Smooth muscle cell (in vitro differentiated cells): ENCODE measurements at regions not wholly inside any gene's neighbourhood (a gene's known extent, or its start where the extent isn't known, plus 50 kb on each side); places are given as distances from the start of the nearest gene placed in this dataset.

Source experiments
- DNase-seq: peaks from one replicate; lab custom pipeline; 2025; ENCODE audit not compliant: unreplicated experiment; lab: John Stamatoyannopoulos, UW
- H2AFZ ChIP-seq: fragments of 200-600 bp; sonication (generic); 2 replicates; pipeline ENCODE4 v1.6.0; 2016; ENCODE audit warnings: antibody characterized with exemption, low read depth, mild to moderate bottlenecking
- H3F3A ChIP-seq: fragments of 200-600 bp; sonication (generic); 2 replicates; pipeline ENCODE4 v1.6.0; 2017; ENCODE audit warnings: antibody characterized with exemption, low read depth
- H3K27ac ChIP-seq: fragments of 200-600 bp; sonication (generic); 2 replicates; pipeline ENCODE4 v1.5.1; 2016; ENCODE audit warnings: low read depth, mild to moderate bottlenecking
- H3K27me3 ChIP-seq: fragments of 200-600 bp; sonication (generic); 2 replicates; pipeline ENCODE4 v1.6.1; 2016; ENCODE audit warnings: low read depth, mild to moderate bottlenecking
- H3K36me3 ChIP-seq: fragments of 200-600 bp; sonication (generic); 2 replicates; pipeline ENCODE4 v1.5.1; 2016; ENCODE audit warnings: low read depth
- H3K4me1 ChIP-seq: fragments of 200-600 bp; sonication (generic); 2 replicates; pipeline ENCODE4 v1.5.1; 2016; ENCODE audit warnings: low read depth
- H3K4me2 ChIP-seq: fragments of 200-600 bp; sonication (generic); 2 replicates; pipeline ENCODE4 v1.6.0; 2016; ENCODE audit warnings: mild to moderate bottlenecking
- H3K4me3 ChIP-seq: fragments of 200-600 bp; sonication (generic); 2 replicates; pipeline ENCODE4 v1.5.1; 2016; ENCODE audit warnings: mild to moderate bottlenecking
- H3K79me2 ChIP-seq: fragments of 200-600 bp; sonication (generic); 2 replicates; pipeline ENCODE4 v1.6.0; 2016; ENCODE audit warnings: low read depth, mild to moderate bottlenecking
- H3K9ac ChIP-seq: fragments of 200-600 bp; sonication (generic); 2 replicates; pipeline ENCODE4 v1.6.0; 2016; ENCODE audit warnings: low read depth
- H3K9me3 ChIP-seq: fragments of 200-600 bp; sonication (generic); replicated peaks from 2 replicates; pipeline ENCODE4 v1.5.1; 2016; ENCODE audit warnings: low read depth
- H4K20me1 ChIP-seq: fragments of 200-600 bp; sonication (generic); 2 replicates; pipeline ENCODE4 v1.6.0; 2016; ENCODE audit warnings: low read depth
- WGBS: methylation state at CpG from one replicate; pipeline ENCODE4 v1.1.7; 2016; ENCODE audit warnings: low lambda C conversion rate; 5-methylcytosine and 5-hydroxymethylcytosine counted together
- TF ChIP-seq, protein P1 (sequence below): fragments of 200-600 bp; sonication (generic); IDR thresholded peaks from 2 replicates; pipeline ENCODE4 v1.5.1; 2017; ENCODE audit warnings: borderline replicate concordance, mild to moderate bottlenecking, antibody characterized with exemption; ENCODE audit not compliant: insufficient read depth, poor library complexity, severe bottlenecking

DNA sequence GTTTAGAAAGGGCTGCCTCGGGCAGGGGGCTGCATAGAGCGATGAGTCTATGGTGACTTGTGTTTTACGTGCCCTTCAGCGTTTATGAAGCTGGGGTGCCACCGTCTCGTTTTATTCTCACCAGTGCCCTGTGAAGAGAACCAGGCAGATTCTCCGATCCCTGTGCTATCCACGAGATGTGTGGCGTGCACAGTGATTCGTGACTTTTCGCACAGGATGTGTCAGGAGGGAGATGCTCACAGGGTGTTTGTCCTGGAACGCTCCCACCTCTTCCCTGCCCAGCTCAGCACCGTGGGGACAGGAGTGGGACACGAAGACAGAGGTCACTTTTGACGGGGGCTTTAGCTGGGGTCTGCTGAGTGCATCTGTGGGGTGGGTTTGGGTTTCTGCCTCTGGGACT, 54.9 kb upstream of the AJAP1 start:
- Histone ChIP-seq H3K9ac (no peak overlapping the region), H3K27me3 (no peaks in the 10 kb centered on the region), H3K4me1 (no peaks in the 10 kb centered on the region), H3K4me2 (no peak overlapping the region), H3K27ac (no peak overlapping the region), H2AFZ (no peak overlapping the region), H4K20me1 (no peaks in the 10 kb centered on the region), H3K36me3 (no peaks in the 10 kb centered on the region), H3F3A (no peaks in the 10 kb centered on the region), H3K79me2 (no peaks in the 10 kb centered on the region), H3K9me3 (no peaks in the 10 kb centered on the region), H3K4me3 (no peak overlapping the region)
- WGBS, result 88% methylated on average over 15 of the region's 15 CpGs
- TF ChIP-seq, protein P1, sequence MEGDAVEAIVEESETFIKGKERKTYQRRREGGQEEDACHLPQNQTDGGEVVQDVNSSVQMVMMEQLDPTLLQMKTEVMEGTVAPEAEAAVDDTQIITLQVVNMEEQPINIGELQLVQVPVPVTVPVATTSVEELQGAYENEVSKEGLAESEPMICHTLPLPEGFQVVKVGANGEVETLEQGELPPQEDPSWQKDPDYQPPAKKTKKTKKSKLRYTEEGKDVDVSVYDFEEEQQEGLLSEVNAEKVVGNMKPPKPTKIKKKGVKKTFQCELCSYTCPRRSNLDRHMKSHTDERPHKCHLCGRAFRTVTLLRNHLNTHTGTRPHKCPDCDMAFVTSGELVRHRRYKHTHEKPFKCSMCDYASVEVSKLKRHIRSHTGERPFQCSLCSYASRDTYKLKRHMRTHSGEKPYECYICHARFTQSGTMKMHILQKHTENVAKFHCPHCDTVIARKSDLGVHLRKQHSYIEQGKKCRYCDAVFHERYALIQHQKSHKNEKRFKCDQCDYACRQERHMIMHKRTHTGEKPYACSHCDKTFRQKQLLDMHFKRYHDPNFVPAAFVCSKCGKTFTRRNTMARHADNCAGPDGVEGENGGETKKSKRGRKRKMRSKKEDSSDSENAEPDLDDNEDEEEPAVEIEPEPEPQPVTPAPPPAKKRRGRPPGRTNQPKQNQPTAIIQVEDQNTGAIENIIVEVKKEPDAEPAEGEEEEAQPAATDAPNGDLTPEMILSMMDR, result no peak
- DNase-seq, result no peak

DNA sequence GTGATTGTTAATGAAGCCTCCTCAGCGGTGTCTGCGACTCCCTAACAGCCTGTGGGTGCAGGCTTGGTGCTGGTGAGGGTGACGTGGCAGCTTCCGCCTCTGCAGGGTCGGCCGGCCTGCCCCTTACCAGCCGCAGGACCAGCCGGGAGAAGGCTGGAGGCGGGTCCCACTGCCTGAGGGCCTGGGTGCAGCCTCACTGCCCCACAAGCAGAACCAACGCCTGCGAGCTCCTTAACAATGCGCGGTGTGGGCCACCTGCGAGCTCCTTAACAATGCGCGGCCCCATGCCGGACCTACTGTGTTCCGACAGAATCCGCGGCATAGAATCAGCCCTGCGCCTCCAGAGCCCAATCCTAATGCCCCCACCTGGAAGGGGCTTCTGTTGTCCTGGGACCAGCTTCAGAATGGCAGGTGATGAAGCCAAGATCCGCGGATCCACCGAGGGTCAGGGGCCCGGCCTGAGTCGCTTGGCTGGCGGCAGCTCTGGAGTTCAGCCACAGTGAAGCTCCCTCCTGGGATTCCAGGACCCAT, 54.4 kb upstream of the AJAP1 start:
- Histone ChIP-seq H3K4me2 (no peak overlapping the region), H2AFZ (no peak overlapping the region), H3K9me3 (no peaks in the 10 kb centered on the region), H3K9ac (no peak overlapping the region), H3K4me3 (no peak overlapping the region), H3K4me1 (no peaks in the 10 kb centered on the region), H3K27ac (no peak overlapping the region), H3K27me3 (no peaks in the 10 kb centered on the region), H3F3A (no peaks in the 10 kb centered on the region), H4K20me1 (no peaks in the 10 kb centered on the region), H3K36me3 (no peaks in the 10 kb centered on the region), H3K79me2 (no peaks in the 10 kb centered on the region)
- TF ChIP-seq, protein P1, result no peak
- WGBS, result 75% methylated on average over 27 of the region's 27 CpGs
- no peak for DNase-seq

DNA sequence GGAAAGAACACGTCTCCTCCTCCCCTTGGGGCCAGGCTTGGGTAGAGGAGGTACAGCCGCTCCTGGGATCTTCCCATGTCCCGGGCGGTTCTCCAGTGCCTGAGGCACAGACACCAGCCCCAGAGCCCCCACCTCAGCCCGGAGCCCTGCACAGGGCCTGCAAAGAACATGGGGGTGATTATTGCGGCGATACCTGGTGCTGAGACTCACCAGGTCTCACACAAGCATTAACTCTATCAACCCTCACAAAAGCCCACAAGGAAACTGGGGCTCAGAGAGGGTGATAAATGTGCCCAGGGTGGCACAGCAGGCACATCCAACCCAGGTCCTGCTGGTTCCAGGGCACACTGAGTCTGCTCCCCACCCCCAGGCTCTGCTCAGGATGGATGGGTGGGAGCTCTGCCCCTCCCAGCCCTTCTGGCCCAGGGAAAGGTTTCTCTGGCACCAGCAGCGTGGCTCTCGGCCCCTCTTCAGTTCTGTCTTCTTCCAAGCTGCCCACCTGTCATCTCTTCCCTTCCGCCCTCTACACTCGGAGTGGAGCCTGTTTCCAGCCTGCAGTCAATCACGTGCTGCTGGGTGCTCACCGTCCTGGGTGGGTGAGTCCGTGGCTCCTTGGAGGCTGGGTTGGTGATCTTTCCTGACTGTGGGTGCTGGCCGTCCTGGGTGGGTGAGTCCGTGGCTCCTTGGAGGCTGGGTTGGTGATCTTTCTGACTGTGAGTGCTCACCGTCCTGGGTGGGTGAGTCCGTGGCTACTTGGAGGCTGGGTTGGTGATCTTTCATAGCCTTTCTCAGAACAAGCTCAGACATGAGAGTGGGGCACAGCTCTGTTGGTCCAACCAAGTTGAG, 53.6 kb upstream of the AJAP1 start:
- 90% methylated on average over 18 of the region's 18 CpGs for WGBS
- no peaks in the 10 kb centered on the region for H4K20me1 ChIP-seq
- TF ChIP-seq, protein P1, result no peak
- no peaks in the 10 kb centered on the region for H3K4me1 ChIP-seq
- no peak overlapping the region for H2AFZ ChIP-seq
- H3K4me2 ChIP-seq, result no peak overlapping the region
- no peak overlapping the region for H3K27ac ChIP-seq
- DNase-seq, result no peak
- H3K4me3 ChIP-seq, result no peak overlapping the region
- no peaks in the 10 kb centered on the region for H3K9me3 ChIP-seq
- H3F3A ChIP-seq, result no peaks in the 10 kb centered on the region
- no peaks in the 10 kb centered on the region for H3K27me3 ChIP-seq
- no peak overlapping the region for H3K9ac ChIP-seq
- H3K36me3 ChIP-seq, result no peaks in the 10 kb centered on the region
- H3K79me2 ChIP-seq, result no peaks in the 10 kb centered on the region
